ENCODE measurements at regions not wholly inside any gene's neighbourhood (a gene's known extent, or its start where the extent isn't known, plus 50 kb on each side); places are given as distances from the start of the nearest gene placed in this dataset.
"Not testable (repeated sequence)": the region's sequence is repeated elsewhere in the genome, so short reads cannot be mapped to it uniquely, and the experiment has no call there.

DNA sequence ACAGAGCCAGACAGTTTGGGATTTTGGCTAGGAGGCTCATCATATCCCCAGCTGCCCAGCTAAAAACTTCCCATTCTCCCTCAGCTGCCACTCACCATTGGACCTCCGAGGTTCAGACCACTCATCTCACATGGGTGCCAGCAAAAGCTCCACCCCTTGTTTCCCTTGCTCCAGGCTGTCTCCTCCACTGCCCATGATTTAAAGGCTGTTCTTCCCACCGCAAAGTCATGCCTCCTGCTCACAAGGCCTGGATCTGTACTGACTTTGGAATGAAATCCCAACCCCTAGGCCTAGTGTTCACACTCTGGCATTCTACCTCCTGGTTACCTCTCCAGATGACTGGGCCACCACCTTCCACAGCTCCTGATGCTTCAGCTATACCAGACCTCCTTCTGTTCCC is 142.2 kb upstream of the EOLA2 start:
- ATAC-seq (no peak), DNase-seq (no peak)
- H3K9me3 Mint-ChIP-seq, result no peaks in the 10 kb centered on the region
- peaks cover 2% of the 10 kb centered on the region for H3K27me3 Mint-ChIP-seq
- H3K4me1 Mint-ChIP-seq, result no peaks in the 10 kb centered on the region
- H3K4me3 Mint-ChIP-seq, result no peak overlapping the region
- H3K36me3 Mint-ChIP-seq (ENCODE audit: low read depth), result no peaks in the 10 kb centered on the region
- no peak overlapping the region for H3K27ac Mint-ChIP-seq

DNA sequence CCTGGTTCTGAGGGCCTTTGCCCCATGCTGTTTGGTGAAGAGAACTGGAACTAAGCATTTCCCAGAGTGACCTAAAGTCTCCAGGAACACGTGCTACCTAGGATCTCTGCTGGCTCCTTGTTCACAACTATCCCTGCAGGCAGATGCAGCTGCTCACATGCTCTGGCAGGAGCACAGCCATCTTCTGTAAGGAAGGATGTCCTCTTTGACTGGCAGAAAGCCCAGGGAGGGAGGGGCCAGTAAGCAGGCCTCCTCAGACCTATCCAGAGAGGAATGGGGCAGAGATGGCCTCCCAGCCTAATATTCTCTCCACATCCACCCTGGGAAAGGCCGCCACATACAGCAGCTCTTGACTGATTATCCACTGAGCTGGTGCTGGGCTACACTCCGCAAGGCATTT is 142.8 kb upstream of the EOLA2 start:
- H3K27me3 Mint-ChIP-seq, result peaks cover 2% of the 10 kb centered on the region

DNA sequence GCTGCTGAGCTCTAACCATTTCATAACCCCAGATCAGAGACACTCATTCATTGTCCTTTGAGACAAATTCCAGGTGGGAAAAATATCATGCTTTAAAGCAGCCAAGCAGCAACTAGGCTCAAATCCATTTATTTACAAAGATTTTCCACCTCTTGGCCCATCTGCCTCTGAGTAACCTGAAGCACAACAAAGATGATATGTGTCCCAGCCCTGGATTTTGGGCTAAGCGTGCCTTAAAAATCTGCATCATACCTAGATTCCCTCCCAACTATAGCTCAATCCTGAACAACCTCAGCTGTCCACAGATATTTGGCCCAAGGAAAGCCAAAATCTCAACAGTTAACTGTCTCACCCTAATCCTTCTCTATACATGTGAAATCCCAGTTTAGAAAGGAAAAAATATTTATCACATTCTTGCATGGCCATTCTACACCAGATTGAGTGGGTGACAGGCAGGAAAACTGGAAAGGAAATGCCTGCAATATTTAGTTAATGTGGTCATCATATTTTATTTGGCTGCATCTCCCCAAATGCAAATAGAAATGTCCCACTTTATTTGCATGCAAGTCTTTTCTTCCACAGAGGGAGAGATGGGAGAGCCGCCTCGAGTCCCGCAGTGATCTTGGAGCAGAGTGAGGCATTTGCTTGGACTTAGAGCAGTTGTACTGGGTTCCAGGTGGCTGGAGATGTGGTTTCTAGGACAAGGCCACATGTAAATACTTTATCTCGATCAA is 146.4 kb upstream of the EOLA2 start:
- H3K4me3 Mint-ChIP-seq, result no peak overlapping the region
- H3K9me3 Mint-ChIP-seq, result no peaks in the 10 kb centered on the region
- no peaks in the 10 kb centered on the region for H3K4me1 Mint-ChIP-seq

More for the DNA sequence above, 142.8 kb upstream of the EOLA2 start:
- Mint-ChIP-seq H3K4me1 (no peaks in the 10 kb centered on the region), H3K9me3 (no peaks in the 10 kb centered on the region), H3K27ac (no peak overlapping the region), H3K4me3 (no peak overlapping the region), H3K36me3 (ENCODE audit: low read depth) (no peaks in the 10 kb centered on the region)
- no peak for DNase-seq
- no peak for ATAC-seq

DNA sequence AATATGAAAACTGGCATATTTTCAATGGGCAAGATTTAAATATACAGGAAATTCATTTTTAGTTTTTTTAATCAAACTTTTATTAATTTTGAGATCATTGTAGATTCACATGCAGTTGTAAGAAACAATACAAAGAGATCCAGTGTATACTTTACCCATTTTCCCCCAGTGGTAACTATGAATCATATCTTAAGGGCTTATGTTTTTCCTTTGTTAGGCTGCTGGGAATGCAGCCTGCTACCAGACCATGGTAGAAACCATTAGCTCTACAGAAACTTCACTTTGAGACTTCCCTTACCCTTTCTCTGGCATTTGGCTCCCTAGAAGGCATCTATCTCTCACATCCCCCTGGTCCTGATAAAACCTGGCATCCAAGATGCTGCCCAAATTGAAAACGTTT is 147.6 kb upstream of the EOLA2 start:
- Mint-ChIP-seq H3K4me1 (no peaks in the 10 kb centered on the region), H3K9me3 (no peaks in the 10 kb centered on the region), H3K27me3 (peaks cover 2% of the 10 kb centered on the region), H3K36me3 (ENCODE audit: low read depth) (no peaks in the 10 kb centered on the region), H3K4me3 (no peak overlapping the region), H3K27ac (no peak overlapping the region)
- no peak for ATAC-seq
- DNase-seq, result no peak

More for the DNA sequence above, 146.4 kb upstream of the EOLA2 start:
- no peak for DNase-seq
- H3K27me3 Mint-ChIP-seq, result peaks cover 2% of the 10 kb centered on the region
- no peak overlapping the region for H3K27ac Mint-ChIP-seq
- ATAC-seq, result no peak
- no peaks in the 10 kb centered on the region for H3K36me3 Mint-ChIP-seq (ENCODE audit: low read depth)

DNA sequence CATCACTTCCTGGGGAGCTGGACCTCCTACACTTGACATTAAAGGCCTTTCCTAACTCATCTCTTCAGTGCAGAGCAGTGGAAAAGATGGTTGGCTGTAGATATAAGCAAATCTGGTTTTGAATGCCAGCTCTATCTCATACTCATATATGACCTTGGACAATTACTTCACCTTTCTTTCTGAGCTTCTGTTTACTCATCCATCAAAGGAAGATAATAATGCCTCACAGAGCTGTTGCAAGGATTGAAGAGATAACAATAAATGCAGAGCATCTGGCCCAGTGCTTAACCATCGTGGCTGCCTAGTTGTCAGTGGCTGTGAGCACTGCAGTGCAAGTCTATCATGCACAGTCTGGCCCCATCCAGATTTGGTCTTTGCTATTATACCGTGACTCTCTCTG is 148.1 kb upstream of the EOLA2 start:
- H3K9me3 Mint-ChIP-seq, result no peaks in the 10 kb centered on the region
- H3K4me1 Mint-ChIP-seq, result no peaks in the 10 kb centered on the region
- no peak overlapping the region for H3K4me3 Mint-ChIP-seq
- DNase-seq, result no peak
- no peak overlapping the region for H3K27ac Mint-ChIP-seq
- H3K36me3 Mint-ChIP-seq (ENCODE audit: low read depth), result no peaks in the 10 kb centered on the region
- no peak for ATAC-seq
- H3K27me3 Mint-ChIP-seq, result peaks cover 2% of the 10 kb centered on the region

DNA sequence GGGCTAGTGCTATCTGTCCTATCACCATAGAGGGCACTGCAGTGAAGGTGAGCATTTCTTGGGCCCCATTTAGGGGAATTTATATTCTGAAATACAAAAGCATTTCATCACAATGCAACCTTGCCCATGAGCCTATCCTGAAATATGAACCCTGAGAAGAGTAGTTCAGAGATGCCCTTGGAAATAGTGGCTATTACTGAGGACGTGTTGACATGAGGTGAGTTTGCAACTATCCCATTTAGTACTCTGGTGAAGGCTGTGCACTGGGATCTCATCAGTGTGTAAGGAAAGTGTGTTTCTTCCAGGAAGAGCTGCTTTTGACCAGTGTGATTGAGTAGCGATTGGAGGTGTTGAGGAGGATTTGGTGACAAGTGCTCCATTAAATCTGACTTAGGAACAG is 149.3 kb upstream of the EOLA2 start:
- Mint-ChIP-seq H3K4me1 (no peaks in the 10 kb centered on the region), H3K27me3 (no peaks in the 10 kb centered on the region), H3K36me3 (ENCODE audit: low read depth) (no peaks in the 10 kb centered on the region), H3K4me3 (no peak overlapping the region), H3K9me3 (no peaks in the 10 kb centered on the region), H3K27ac (no peak overlapping the region)
- ATAC-seq (no peak), DNase-seq (no peak)

DNA sequence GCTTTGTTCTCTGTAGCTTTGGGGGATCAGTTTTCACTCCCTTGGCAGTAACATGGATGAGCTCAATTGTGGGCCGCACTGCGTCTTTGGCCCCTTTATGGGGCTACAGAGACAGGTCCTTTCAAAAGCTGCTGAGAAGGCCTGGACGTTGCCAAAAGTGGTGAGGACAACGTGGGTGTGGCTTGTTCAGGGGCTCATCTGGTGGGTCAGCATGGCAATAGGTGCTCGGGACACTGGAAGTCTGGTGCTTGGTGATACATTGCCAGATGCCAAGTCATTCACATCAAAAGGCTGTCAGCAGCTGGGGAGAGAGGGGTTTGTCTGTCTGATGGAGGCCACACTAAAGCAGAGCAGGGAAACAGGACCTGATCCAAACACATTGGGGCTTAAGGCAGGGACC is 149.8 kb upstream of the EOLA2 start:
- no peaks in the 10 kb centered on the region for H3K9me3 Mint-ChIP-seq
- no peak overlapping the region for H3K4me3 Mint-ChIP-seq
- DNase-seq (no peak), ATAC-seq (no peak)
- H3K27me3 Mint-ChIP-seq, result no peaks in the 10 kb centered on the region
- no peaks in the 10 kb centered on the region for H3K4me1 Mint-ChIP-seq
- no peak overlapping the region for H3K27ac Mint-ChIP-seq
- H3K36me3 Mint-ChIP-seq (ENCODE audit: low read depth), result no peaks in the 10 kb centered on the region

DNA sequence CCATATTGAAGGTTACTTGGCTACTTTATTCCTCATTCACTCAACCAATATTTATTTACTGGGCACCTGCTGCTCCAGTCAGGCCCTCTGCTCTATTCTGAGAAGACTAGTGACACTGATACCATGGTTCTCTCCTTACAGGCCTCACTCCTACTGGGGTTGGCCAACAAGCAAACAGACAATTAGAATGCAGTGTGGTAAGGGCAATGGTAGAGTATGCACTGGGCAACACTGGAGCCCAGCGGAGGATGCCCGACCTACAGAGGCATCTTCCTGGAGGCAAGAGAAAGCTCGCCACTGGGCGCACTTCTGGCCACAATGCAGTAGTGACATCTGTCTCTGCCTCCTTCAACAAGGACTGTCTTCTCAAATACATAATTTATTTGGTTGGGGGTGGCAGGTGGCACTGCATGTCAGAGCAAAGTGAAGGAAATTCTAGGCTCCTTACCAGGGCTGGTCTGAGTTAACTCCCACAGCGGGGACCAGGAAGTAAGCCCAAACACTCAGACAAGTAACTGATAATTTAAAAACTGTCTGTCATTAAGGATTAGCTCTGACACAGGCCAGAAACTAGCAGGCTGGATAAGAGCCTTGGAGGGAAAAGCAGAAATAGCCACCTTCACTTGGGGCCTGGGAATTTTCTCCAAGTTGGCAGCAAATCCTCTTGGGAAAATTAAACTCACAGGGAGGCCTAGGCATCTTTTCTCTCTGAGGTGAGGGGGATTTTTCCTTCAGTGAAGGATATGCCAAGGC is 150.7 kb upstream of the EOLA2 start:
- DNase-seq, result no peak
- H3K27ac Mint-ChIP-seq, result no peak overlapping the region
- no peaks in the 10 kb centered on the region for H3K27me3 Mint-ChIP-seq
- H3K4me3 Mint-ChIP-seq, result no peak overlapping the region
- H3K9me3 Mint-ChIP-seq, result no peaks in the 10 kb centered on the region
- no peaks in the 10 kb centered on the region for H3K4me1 Mint-ChIP-seq
- H3K36me3 Mint-ChIP-seq (ENCODE audit: low read depth), result no peaks in the 10 kb centered on the region
- no peak for ATAC-seq

DNA sequence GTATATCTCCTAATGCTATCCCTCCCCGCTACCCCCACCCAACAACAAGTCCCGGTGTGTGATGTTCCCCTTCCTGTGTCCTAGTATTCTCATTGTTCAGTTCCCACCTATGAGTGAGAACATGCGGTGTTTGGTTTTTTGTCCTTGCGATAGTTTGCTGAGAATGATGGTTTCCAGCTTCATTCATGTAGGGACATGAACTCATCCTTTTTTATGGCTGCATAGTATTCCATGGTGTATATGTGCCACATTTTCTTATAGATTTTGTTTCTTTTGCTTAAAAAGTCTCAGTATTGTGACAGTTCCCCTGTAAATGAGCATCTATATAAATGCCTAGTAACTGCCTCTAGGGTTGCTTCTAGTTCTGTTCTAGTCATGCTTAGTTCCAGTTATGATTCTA is 153.0 kb upstream of the EOLA2 start:
- H3K27me3 Mint-ChIP-seq; H3K4me1 Mint-ChIP-seq; H3K36me3 Mint-ChIP-seq (ENCODE audit: low read depth); DNase-seq; H3K27ac Mint-ChIP-seq; H3K4me3 Mint-ChIP-seq; ATAC-seq; H3K9me3 Mint-ChIP-seq: not testable (repeated sequence)

DNA sequence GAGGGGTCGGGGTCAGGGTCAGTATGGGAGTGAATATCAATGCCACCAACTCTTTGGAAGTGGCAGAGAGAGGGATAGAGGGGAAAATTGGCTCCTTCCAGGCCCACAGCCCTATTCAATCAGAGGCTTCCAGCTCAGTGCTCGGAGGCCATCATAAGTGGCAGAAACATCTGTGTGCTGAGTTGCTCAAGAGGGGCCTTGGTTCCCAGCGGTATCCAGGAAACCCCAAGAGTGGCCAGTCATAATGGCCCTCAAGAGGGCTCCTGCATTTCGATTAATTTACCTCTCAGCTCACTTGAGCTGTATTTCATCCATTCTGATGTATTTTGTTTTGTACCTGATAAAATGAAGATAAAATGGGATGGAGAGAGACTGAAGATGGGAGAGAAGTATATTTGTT is 154.3 kb upstream of the EOLA2 start:
- no peaks in the 10 kb centered on the region for H3K27me3 Mint-ChIP-seq
- no peak overlapping the region for H3K27ac Mint-ChIP-seq
- H3K4me3 Mint-ChIP-seq, result no peak overlapping the region
- no peaks in the 10 kb centered on the region for H3K36me3 Mint-ChIP-seq (ENCODE audit: low read depth)
- H3K4me1 Mint-ChIP-seq, result no peaks in the 10 kb centered on the region
- DNase-seq (no peak), ATAC-seq (no peak)
- H3K9me3 Mint-ChIP-seq, result no peaks in the 10 kb centered on the region

DNA sequence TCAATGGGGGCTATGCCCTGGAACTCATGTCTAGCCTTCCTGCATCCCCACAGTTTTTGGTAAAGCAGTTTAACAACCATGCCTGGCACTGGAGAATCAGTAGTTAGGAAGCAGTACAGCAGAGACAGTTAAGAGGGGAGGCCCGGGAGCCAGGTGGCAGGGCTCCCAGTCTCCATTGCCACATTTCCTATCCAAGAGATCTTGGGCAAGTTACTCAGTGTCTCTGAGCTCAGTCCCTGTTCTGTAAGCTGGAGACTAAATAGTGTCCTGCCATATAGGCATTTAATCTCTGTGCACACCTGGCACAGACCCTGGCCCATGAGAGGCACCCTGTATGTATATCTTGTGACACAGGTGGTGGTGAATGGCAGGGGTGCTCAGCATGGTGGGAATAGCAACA is 156.1 kb upstream of the EOLA2 start:
- DNase-seq (no peak), ATAC-seq (no peak)
- no peaks in the 10 kb centered on the region for H3K27me3 Mint-ChIP-seq
- H3K4me3 Mint-ChIP-seq, result no peak overlapping the region
- H3K9me3 Mint-ChIP-seq, result no peaks in the 10 kb centered on the region
- H3K27ac Mint-ChIP-seq, result no peak overlapping the region
- H3K4me1 Mint-ChIP-seq, result no peaks in the 10 kb centered on the region
- H3K36me3 Mint-ChIP-seq (ENCODE audit: low read depth), result no peaks in the 10 kb centered on the region

DNA sequence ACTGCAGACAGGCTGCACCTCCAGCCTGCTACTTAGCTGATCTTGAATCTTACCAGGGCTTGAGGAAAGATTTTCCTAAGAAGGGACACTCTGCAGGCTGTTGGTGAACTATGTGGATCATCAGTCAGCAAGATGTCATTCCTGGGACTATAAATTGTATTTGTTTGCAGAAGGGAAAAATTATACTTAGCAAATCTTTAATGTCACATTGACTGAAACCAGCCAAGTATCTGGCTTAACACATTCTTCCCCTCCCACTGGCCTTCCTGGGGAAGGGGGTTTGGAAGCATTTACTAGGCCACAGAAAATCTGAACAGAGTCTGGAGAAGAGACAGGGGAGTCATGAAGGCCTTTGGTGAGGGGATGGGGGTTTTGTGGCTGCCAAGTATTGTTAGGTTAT is 156.7 kb upstream of the EOLA2 start:
- Mint-ChIP-seq H3K4me1 (no peaks in the 10 kb centered on the region), H3K36me3 (ENCODE audit: low read depth) (no peaks in the 10 kb centered on the region), H3K27ac (no peak overlapping the region), H3K27me3 (no peaks in the 10 kb centered on the region), H3K9me3 (no peaks in the 10 kb centered on the region), H3K4me3 (no peak overlapping the region)
- ATAC-seq (no peak), DNase-seq (no peak)

DNA sequence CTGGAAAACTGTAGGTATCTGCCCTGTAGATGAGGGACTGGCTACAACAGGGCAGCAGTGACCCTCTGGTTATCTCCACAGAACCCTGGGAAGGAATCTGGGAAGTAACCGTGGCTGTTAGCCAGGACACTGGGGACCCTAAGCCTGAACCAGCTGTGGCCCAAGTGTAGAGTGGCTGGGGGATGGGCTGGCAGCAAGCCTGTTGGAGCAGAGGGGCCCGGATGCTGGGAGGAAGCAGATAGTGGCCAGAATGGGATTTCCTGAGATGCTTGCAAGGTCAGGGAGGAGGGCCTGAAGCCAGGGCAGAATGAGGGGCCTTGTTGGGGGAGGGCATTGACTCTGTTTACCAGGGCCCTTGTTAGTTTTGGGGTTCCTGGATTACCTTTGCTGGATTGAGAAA is 161.0 kb upstream of the EOLA2 start:
- no peak for DNase-seq
- no peak for ATAC-seq
- no peak overlapping the region for H3K27ac Mint-ChIP-seq
- H3K36me3 Mint-ChIP-seq (ENCODE audit: low read depth), result no peaks in the 10 kb centered on the region
- H3K4me3 Mint-ChIP-seq, result no peak overlapping the region
- H3K4me1 Mint-ChIP-seq, result no peaks in the 10 kb centered on the region
- H3K9me3 Mint-ChIP-seq, result no peaks in the 10 kb centered on the region
- H3K27me3 Mint-ChIP-seq, result no peaks in the 10 kb centered on the region

DNA sequence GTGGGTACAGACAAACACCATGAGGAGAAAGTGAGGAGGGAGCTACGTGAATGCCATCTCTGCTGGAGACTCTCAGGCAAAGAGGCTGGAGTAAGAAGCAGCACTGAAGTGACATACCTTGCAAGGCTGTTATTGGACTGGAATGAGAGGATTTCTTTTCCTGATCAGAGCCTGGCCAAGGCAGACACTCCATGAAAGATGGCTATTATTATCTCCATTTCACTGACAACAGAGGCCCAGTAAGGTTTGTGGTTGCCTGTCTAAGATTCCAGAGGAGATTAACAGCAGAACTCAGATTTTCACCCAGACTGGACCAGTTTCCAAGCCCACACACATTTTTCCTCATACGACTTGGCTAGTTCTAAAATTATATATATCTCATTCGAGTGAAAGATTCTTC is 162.0 kb upstream of the EOLA2 start:
- DNase-seq, result no peak
- Mint-ChIP-seq H3K27ac (no peak overlapping the region), H3K36me3 (ENCODE audit: low read depth) (no peaks in the 10 kb centered on the region), H3K4me1 (no peaks in the 10 kb centered on the region), H3K4me3 (no peak overlapping the region), H3K9me3 (no peaks in the 10 kb centered on the region), H3K27me3 (no peaks in the 10 kb centered on the region)
- ATAC-seq, result no peak

DNA sequence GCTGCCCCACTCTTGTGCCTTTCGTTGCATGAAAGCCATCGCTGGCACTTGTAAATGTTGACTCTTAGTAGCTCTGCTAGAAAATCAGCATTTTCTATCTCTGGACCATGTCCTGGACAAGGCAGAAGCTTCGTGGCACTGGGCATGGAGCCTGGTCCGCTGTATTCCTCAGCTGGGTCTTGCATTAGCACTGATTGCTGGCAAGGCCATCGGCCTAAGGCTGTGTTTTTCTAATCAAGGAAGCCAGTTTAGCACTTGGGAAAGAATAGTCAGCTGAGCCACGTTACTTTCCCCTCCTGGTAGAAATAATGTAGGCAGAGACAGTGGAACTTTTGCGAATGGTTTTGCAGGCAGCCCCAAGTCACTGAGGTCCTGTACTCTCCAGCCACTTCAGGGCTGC is 180.2 kb upstream of the EOLA2 start:
- H3K4me1 Mint-ChIP-seq, result no peaks in the 10 kb centered on the region
- no peak overlapping the region for H3K27ac Mint-ChIP-seq
- H3K9me3 Mint-ChIP-seq, result no peaks in the 10 kb centered on the region
- no peak overlapping the region for H3K4me3 Mint-ChIP-seq
- H3K27me3 Mint-ChIP-seq, result peaks cover 3% of the 10 kb centered on the region
- ATAC-seq, result no peak
- DNase-seq, result no peak
- no peaks in the 10 kb centered on the region for H3K36me3 Mint-ChIP-seq (ENCODE audit: low read depth)
